ENCODE measurements at regions not wholly inside any gene's neighbourhood (a gene's known extent, or its start where the extent isn't known, plus 50 kb on each side); places are given as distances from the start of the nearest gene placed in this dataset.
A peak's percentile ranks its signal among the peaks of the same experiment; 100 is the strongest.

GRCh38 chr1:238279694-238280380 is 389.1 kb upstream of the ZP4 start:
- no peaks in the 10 kb centered on the region for H3K4me1 ChIP-seq
- peaks cover 9% of the 10 kb centered on the region for H3K9me3 ChIP-seq
- in situ Hi-C loops (cut with MboI; ENCODE audit: low sequenced_read_pairs) = no loop called here
- H3K4me3 ChIP-seq = no peak overlapping the region
- DNase-seq (ENCODE audit: low spot score in 2 of 2) = no peak
- H3K27me3 ChIP-seq (ENCODE audit: low read depth) = no peaks in the 10 kb centered on the region
- H3K36me3 ChIP-seq (replicated peaks) = no peaks in the 10 kb centered on the region

- H3K4me3 ChIP-seq = no peak overlapping the region
- H3K36me3 ChIP-seq (replicated peaks) = no peaks in the 10 kb centered on the region
- H3K4me1 ChIP-seq = no peaks in the 10 kb centered on the region
- in situ Hi-C loops (cut with MboI; ENCODE audit: low sequenced_read_pairs) = no loop called here
- no peak for DNase-seq (ENCODE audit: low spot score in 2 of 2)
- H3K27me3 ChIP-seq (ENCODE audit: low read depth) = no peaks in the 10 kb centered on the region
- peaks cover 9% of the 10 kb centered on the region for H3K9me3 ChIP-seq
Observed at GRCh38 chr1:238272145-238272544, 381.4 kb upstream of the ZP4 start.

GRCh38 chr1:238265866-238266265 is 375.1 kb upstream of the ZP4 start:
- Histone ChIP-seq H3K9me3 (no peaks in the 10 kb centered on the region), H3K27me3 (ENCODE audit: low read depth) (no peaks in the 10 kb centered on the region), H3K4me1 (no peaks in the 10 kb centered on the region; the same call in 1 of the 2 replicates), H3K4me3 (no peak overlapping the region), H3K36me3 (replicated peaks) (no peaks in the 10 kb centered on the region)
- in situ Hi-C loops (cut with MboI; ENCODE audit: low sequenced_read_pairs) = no loop called here
- DNase-seq (ENCODE audit: low spot score in 2 of 2) = no peak

GRCh38 chr1:238264951-238265350 is 374.2 kb upstream of the ZP4 start:
- in situ Hi-C loops (cut with MboI; ENCODE audit: low sequenced_read_pairs) = no loop called here
- DNase-seq (ENCODE audit: low spot score in 2 of 2) = no peak
- H3K9me3 ChIP-seq = no peaks in the 10 kb centered on the region

DNA sequence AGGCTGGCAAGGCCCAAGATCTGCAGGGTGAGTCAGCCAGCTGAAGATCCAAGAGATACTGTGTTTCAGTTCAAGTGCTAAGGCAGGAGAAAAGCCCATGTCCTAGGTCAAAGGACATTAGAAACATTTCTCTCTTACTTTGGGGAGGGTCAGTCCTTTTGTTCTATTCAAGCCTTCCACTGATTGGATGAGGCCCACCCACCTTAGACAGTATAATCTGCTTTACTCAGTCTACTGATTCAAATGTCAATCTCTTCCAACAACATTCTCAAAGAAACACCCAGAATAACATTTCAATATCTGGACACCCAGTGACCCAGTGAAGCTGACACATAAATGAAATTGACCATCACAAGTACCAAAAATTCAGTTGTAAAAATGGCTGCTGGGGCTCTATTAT is 367.8 kb upstream of the ZP4 start:
- Histone ChIP-seq H3K4me3 (no peak overlapping the region), H3K9me3 (no peaks in the 10 kb centered on the region), H3K27me3 (ENCODE audit: low read depth) (no peaks in the 10 kb centered on the region), H3K4me1 (no peaks in the 10 kb centered on the region; the same call in none of the 2 replicates), H3K36me3 (replicated peaks) (no peaks in the 10 kb centered on the region)
- no peak for DNase-seq (ENCODE audit: low spot score in 2 of 2)
- in situ Hi-C loops (cut with MboI; ENCODE audit: low sequenced_read_pairs) = no loop called here

More at GRCh38 chr1:238264951-238265350, 374.2 kb upstream of the ZP4 start:
- H3K4me1 ChIP-seq = no peaks in the 10 kb centered on the region; the same call in 1 of the 2 replicates
- no peak overlapping the region for H3K4me3 ChIP-seq
- no peaks in the 10 kb centered on the region for H3K27me3 ChIP-seq (ENCODE audit: low read depth)
- H3K36me3 ChIP-seq (replicated peaks) = no peaks in the 10 kb centered on the region

- no peaks in the 10 kb centered on the region for H3K36me3 ChIP-seq (replicated peaks)
- H3K4me3 ChIP-seq = no peak overlapping the region
- DNase-seq (ENCODE audit: low spot score in 2 of 2) = no peak
- in situ Hi-C loops (cut with MboI; ENCODE audit: low sequenced_read_pairs) = no loop called here
- no peaks in the 10 kb centered on the region for H3K27me3 ChIP-seq (ENCODE audit: low read depth)
- H3K4me1 ChIP-seq = no peaks in the 10 kb centered on the region; the same call in none of the 2 replicates
- H3K9me3 ChIP-seq = no peaks in the 10 kb centered on the region
Observed at GRCh38 chr1:238257018-238257621, 366.4 kb upstream of the ZP4 start.

- Histone ChIP-seq H3K9me3 (no peaks in the 10 kb centered on the region), H3K4me3 (no peak overlapping the region), H3K4me1 (no peaks in the 10 kb centered on the region; the same call in 1 of the 2 replicates), H3K27me3 (ENCODE audit: low read depth) (no peaks in the 10 kb centered on the region), H3K36me3 (replicated peaks) (no peaks in the 10 kb centered on the region)
- in situ Hi-C loops (cut with MboI; ENCODE audit: low sequenced_read_pairs) = no loop called here
- no peak for DNase-seq (ENCODE audit: low spot score in 2 of 2)
Observed at GRCh38 chr1:238254935-238255334, 364.2 kb upstream of the ZP4 start.

DNA sequence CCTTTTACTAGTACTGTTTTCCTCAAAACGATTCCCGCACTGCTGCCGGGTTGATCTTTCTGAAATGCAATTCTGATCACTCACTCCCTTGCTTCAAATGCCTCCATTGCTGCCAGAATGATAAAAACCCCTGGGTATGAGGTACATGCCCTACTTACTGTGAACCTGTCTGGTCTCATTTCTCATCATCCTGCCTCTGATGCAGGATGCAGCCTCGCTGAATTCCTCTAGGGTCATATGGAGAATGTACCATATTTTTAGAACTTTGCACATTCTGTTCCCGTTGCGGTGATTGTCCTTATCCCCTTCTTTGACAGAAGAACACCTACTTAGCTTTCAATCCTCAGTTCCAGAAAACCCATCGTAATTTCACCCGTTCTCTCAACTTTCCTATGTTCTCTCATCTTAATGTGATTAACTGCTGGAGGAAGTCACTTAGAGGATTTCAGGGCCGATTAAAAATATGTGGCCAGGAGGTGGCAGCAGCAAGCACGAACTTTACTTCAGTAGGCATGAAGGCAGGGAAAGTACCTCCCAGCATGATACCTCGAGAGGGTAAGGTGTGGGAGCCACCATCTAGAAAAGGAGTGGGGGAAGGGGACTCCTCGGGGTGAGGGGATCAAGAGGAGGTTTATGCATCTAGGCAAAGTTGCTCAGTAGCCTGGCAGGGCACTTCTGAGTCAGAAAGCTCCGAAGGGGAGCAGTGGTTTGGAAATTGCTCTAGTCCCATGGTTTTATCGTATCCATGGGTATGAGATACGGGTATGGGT is 361.5 kb upstream of the ZP4 start:
- DNase-seq (ENCODE audit: low spot score in 2 of 2) = peak; percentile 63 to 77
- H3K4me3 ChIP-seq = no peak overlapping the region
- in situ Hi-C loops (cut with MboI; ENCODE audit: low sequenced_read_pairs) = no loop called here
- no peaks in the 10 kb centered on the region; the same call in 1 of the 2 replicates for H3K4me1 ChIP-seq
- H3K27me3 ChIP-seq (ENCODE audit: low read depth) = no peaks in the 10 kb centered on the region
- H3K36me3 ChIP-seq (replicated peaks) = no peaks in the 10 kb centered on the region
- H3K9me3 ChIP-seq = no peaks in the 10 kb centered on the region

DNA sequence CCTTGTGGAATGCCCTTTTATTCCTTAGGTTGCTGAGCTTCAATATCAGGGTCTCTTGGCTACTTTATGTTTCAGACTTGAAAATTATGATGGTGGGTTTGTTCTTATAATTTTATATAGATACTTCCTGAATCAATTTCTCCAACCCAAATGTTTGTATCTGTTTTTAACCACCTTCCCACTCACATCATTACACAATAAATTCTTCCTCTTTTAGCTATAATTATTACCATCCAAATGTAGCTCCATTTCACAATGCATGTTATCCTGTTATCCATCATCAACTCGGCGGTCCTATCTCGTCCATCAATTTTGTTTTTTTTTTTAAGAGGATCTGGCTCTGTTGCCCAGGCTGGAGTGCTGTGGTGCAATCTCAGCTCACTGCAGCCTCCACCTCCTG is 357.6 kb upstream of the ZP4 start:
- Histone ChIP-seq H3K9me3 (no peaks in the 10 kb centered on the region), H3K4me3 (no peak overlapping the region), H3K4me1 (no peaks in the 10 kb centered on the region), H3K27me3 (ENCODE audit: low read depth) (no peaks in the 10 kb centered on the region), H3K36me3 (replicated peaks) (no peaks in the 10 kb centered on the region)
- DNase-seq (ENCODE audit: low spot score in 2 of 2) = no peak
- in situ Hi-C loops (cut with MboI; ENCODE audit: low sequenced_read_pairs) = no loop called here

DNA sequence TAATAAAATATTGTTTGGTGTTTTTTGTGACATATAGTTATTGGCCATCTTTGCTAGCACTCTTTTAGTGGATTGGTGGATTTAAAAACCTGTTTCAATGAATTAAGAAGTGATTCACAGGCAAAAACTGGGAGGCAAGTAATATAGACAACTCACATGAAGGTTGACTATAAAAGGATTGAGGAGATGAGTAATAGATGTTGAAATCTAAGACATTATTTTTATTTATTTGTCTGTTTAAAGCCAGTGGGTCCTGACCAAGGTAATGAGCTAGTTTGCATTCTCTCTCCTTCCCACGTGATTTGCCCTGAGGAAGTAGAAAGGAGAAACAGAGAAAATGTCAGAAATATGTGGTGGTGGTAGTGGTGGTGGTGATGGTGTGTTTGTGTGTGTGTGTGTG is 351.5 kb upstream of the ZP4 start:
- DNase-seq (ENCODE audit: low spot score in 2 of 2) = no peak

GRCh38 chr1:238241607-238242006 is 350.9 kb upstream of the ZP4 start:
- no peaks in the 10 kb centered on the region for H3K36me3 ChIP-seq (replicated peaks)
- no peaks in the 10 kb centered on the region for H3K27me3 ChIP-seq (ENCODE audit: low read depth)
- H3K9me3 ChIP-seq = no peaks in the 10 kb centered on the region
- no peaks in the 10 kb centered on the region for H3K4me1 ChIP-seq
- no peak overlapping the region for H3K4me3 ChIP-seq
- in situ Hi-C loops (cut with MboI; ENCODE audit: low sequenced_read_pairs) = no loop called here
- DNase-seq (ENCODE audit: low spot score in 2 of 2) = no peak

More for the DNA sequence above, 351.5 kb upstream of the ZP4 start:
- no peaks in the 10 kb centered on the region for H3K36me3 ChIP-seq (replicated peaks)
- no peaks in the 10 kb centered on the region for H3K4me1 ChIP-seq
- H3K4me3 ChIP-seq = no peak overlapping the region
- H3K27me3 ChIP-seq (ENCODE audit: low read depth) = no peaks in the 10 kb centered on the region
- in situ Hi-C loops (cut with MboI; ENCODE audit: low sequenced_read_pairs) = no loop called here
- no peaks in the 10 kb centered on the region for H3K9me3 ChIP-seq

DNA sequence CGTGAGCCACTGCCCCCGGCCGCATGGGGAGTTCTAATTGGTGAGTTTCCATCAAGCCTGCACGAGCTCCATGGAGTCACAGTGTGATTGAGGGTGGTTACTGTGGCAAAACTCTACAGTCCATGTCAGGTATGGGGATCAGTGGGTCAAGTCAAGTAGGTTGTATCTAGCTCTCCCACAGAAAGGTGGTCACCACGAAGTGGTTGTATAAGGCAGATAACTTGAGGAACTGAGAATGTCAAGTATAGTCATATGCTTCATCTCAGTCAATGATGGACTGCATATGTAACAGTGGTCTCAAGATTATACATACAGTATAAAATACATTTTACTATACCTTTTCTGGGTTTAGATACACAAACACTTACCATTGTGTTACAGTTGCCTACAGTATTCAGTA is 348.6 kb upstream of the ZP4 start:
- H3K4me1 ChIP-seq = no peaks in the 10 kb centered on the region
- H3K36me3 ChIP-seq (replicated peaks) = no peaks in the 10 kb centered on the region
- H3K9me3 ChIP-seq = no peaks in the 10 kb centered on the region
- no peaks in the 10 kb centered on the region for H3K27me3 ChIP-seq (ENCODE audit: low read depth)
- H3K4me3 ChIP-seq = no peak overlapping the region
- DNase-seq (ENCODE audit: low spot score in 2 of 2) = no peak
- in situ Hi-C loops (cut with MboI; ENCODE audit: low sequenced_read_pairs) = no loop called here

DNA sequence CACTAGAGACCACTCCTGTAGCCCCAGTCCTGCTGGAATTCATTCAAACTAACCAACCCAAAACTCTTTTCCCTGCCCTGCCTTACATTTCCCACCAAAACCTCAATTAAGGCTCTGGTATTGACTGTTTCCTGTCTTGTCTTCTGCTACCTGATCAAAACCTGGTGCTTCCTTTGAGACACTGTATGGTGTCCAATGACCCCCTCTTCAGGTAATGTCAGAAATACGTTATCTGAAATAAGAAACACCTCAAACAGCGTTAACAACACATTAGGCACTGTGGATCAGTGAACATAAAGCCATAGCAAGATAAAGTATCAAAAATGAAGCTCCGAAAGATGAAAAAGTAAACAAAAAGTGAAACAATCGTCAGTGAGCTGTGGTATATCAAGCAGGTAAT is 343.2 kb upstream of the ZP4 start:
- no peaks in the 10 kb centered on the region for H3K27me3 ChIP-seq (ENCODE audit: low read depth)
- H3K4me3 ChIP-seq = no peak overlapping the region
- H3K36me3 ChIP-seq (replicated peaks) = no peaks in the 10 kb centered on the region
- no peak for DNase-seq (ENCODE audit: low spot score in 2 of 2)
- no peaks in the 10 kb centered on the region for H3K4me1 ChIP-seq
- in situ Hi-C loops (cut with MboI; ENCODE audit: low sequenced_read_pairs) = no loop called here
- H3K9me3 ChIP-seq = no peaks in the 10 kb centered on the region

- DNase-seq (ENCODE audit: low spot score in 2 of 2) = no peak
- H3K27me3 ChIP-seq (ENCODE audit: low read depth) = no peaks in the 10 kb centered on the region
- H3K36me3 ChIP-seq (replicated peaks) = no peaks in the 10 kb centered on the region
- no peaks in the 10 kb centered on the region for H3K4me1 ChIP-seq
- no peaks in the 10 kb centered on the region for H3K9me3 ChIP-seq
- H3K4me3 ChIP-seq = no peak overlapping the region
- in situ Hi-C loops (cut with MboI; ENCODE audit: low sequenced_read_pairs) = no loop called here
Observed at GRCh38 chr1:238232084-238232710, 341.5 kb upstream of the ZP4 start.
